ENCODE measurements at regions not wholly inside any gene's neighbourhood (a gene's known extent, or its start where the extent isn't known, plus 50 kb on each side); places are given as distances from the start of the nearest gene placed in this dataset.

GRCh38 chr3:83454353-83454752, 1504.4 kb upstream of the CADM2 start:
- H3K27me3 ChIP-seq (ENCODE audit: control insufficient read depth, insufficient read depth, low read length) = no peaks in the 10 kb centered on the region
- no peak for TF ChIP-seq CTCF (IDR thresholded peaks at IDR 0.05; ENCODE audit: insufficient read depth, low read length, poor library complexity, severe bottlenecking)
- H3K4me3 ChIP-seq (ENCODE audit: low read depth, low read length) = no peak overlapping the region
- no peak for DNase-seq (ENCODE audit: low read depth)
- H3K36me3 ChIP-seq (ENCODE audit: control insufficient read depth, insufficient read depth, low read length) = no peaks in the 10 kb centered on the region

GRCh38 chr3:83457551-83457950, 1501.2 kb upstream of the CADM2 start:
- TF ChIP-seq CTCF (IDR thresholded peaks at IDR 0.05; ENCODE audit: insufficient read depth, low read length, poor library complexity, severe bottlenecking) = no peak
- Histone ChIP-seq H3K27me3 (ENCODE audit: control insufficient read depth, insufficient read depth, low read length) (no peaks in the 10 kb centered on the region), H3K4me3 (ENCODE audit: low read depth, low read length) (no peak overlapping the region), H3K36me3 (ENCODE audit: control insufficient read depth, insufficient read depth, low read length) (no peaks in the 10 kb centered on the region)
- no peak for DNase-seq (ENCODE audit: low read depth)

GRCh38 chr3:83460052-83460451, 1498.7 kb upstream of the CADM2 start:
- Histone ChIP-seq H3K36me3 (ENCODE audit: control insufficient read depth, insufficient read depth, low read length) (no peaks in the 10 kb centered on the region), H3K4me3 (ENCODE audit: low read depth, low read length) (no peak overlapping the region), H3K27me3 (ENCODE audit: control insufficient read depth, insufficient read depth, low read length) (no peaks in the 10 kb centered on the region)
- TF ChIP-seq CTCF (IDR thresholded peaks at IDR 0.05; ENCODE audit: insufficient read depth, low read length, poor library complexity, severe bottlenecking) = no peak
- DNase-seq (ENCODE audit: low read depth) = no peak

- no peak for DNase-seq (ENCODE audit: low read depth)
- H3K4me3 ChIP-seq (ENCODE audit: low read depth, low read length) = no peak overlapping the region
- no peak for TF ChIP-seq CTCF (IDR thresholded peaks at IDR 0.05; ENCODE audit: insufficient read depth, low read length, poor library complexity, severe bottlenecking)
- H3K27me3 ChIP-seq (ENCODE audit: control insufficient read depth, insufficient read depth, low read length) = no peaks in the 10 kb centered on the region
- H3K36me3 ChIP-seq (ENCODE audit: control insufficient read depth, insufficient read depth, low read length) = no peaks in the 10 kb centered on the region
Observed at GRCh38 chr3:83461411-83461810, 1497.4 kb upstream of the CADM2 start.

GRCh38 chr3:83477563-83477962, 1481.2 kb upstream of the CADM2 start:
- Histone ChIP-seq H3K27me3 (ENCODE audit: control insufficient read depth, insufficient read depth, low read length) (no peaks in the 10 kb centered on the region), H3K4me3 (ENCODE audit: low read depth, low read length) (no peak overlapping the region), H3K36me3 (ENCODE audit: control insufficient read depth, insufficient read depth, low read length) (no peaks in the 10 kb centered on the region)
- DNase-seq (ENCODE audit: low read depth) = no peak
- no peak for TF ChIP-seq CTCF (IDR thresholded peaks at IDR 0.05; ENCODE audit: insufficient read depth, low read length, poor library complexity, severe bottlenecking)

GRCh38 chr3:83482402-83483070, 1476.3 kb upstream of the CADM2 start:
- no peak for TF ChIP-seq CTCF (IDR thresholded peaks at IDR 0.05; ENCODE audit: insufficient read depth, low read length, poor library complexity, severe bottlenecking)
- Histone ChIP-seq H3K36me3 (ENCODE audit: control insufficient read depth, insufficient read depth, low read length) (no peaks in the 10 kb centered on the region), H3K4me3 (ENCODE audit: low read depth, low read length) (no peak overlapping the region), H3K27me3 (ENCODE audit: control insufficient read depth, insufficient read depth, low read length) (no peaks in the 10 kb centered on the region)
- no peak for DNase-seq (ENCODE audit: low read depth)

All from kidney epithelial cell (primary cell).